LNCaP clone FGC (cell line): ENCODE measurements at regions not wholly inside any gene's neighbourhood (a gene's known extent, or its start where the extent isn't known, plus 50 kb on each side); places are given as distances from the start of the nearest gene placed in this dataset.

ENCODE experiments used
- DNase-seq: peaks from one replicate; pipeline ENCODE4 v3.0.0-alpha.2; 2011; ENCODE audit warnings: low read depth
- H3K4me3 ChIP-seq: 2 replicates; pipeline ENCODE4 v1.5.1; 2011; ENCODE audit warnings: mild to moderate bottlenecking, low read depth, low read length, control low read depth
- CTCF ChIP-seq: IDR thresholded peaks from 2 replicates; pipeline ENCODE4 v1.5.1; 2012; ENCODE audit warnings: mild to moderate bottlenecking; ENCODE audit not compliant: control insufficient read depth, insufficient read depth; ENCODE audit errors: extremely low read depth

GRCh38 chr1:232566093-232566492 is 63.8 kb downstream of the SIPA1L2 start:
- TF ChIP-seq CTCF = no peak
- H3K4me3 ChIP-seq = no peak overlapping the region
- no peak for DNase-seq

DNA sequence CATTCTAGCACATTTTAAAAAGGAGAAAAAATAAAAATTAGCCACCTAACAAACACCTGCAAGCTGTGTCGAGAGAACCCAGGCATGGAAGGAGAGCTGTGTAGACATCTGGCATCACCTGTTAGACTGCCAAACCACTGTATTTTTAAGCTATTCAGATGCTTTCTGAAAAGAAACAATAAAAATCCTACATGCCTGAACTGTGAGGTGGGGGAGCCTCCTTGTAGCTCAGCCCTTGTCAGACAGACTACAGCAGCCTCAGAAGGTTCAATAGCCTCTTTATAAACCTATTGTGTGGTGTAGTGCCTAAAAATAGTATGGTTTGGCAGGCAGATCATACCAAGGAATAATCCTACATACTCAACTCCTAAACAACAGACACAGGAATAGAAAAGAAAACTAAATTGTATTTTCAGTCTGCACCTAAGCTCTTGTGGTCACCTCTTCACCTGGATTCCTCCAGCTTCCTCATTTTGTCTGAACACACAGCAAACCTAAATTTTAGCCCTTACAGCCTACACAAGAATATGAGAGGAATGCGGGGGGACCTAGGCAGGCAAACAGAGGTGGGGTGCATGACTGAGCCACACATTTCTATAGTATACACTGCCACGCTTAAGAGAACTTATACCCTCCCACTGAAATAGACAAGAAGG is 67.0 kb downstream of the SIPA1L2 start:
- DNase-seq = no peak
- TF ChIP-seq CTCF = no peak
- H3K4me3 ChIP-seq = no peak overlapping the region

DNA sequence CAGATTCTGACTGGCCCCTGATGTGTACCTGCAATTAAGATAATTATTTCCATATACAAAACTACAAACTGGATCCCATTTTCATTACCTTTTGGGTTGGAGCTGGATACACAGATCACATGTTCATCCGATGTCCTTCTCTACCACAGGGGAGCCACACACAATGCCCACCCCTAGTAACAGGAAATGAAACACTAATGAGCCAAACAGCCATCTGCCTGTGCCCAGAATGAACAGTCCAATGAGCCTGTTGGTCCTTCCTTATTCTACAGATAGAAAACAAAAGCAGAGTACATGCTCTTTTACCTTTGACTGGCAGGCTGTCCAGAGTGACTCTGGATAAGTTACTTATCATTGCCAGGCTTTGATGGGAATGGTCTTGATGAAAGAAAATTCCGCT is 68.6 kb downstream of the SIPA1L2 start:
- DNase-seq = no peak
- no peak for TF ChIP-seq CTCF
- no peak overlapping the region for H3K4me3 ChIP-seq

DNA sequence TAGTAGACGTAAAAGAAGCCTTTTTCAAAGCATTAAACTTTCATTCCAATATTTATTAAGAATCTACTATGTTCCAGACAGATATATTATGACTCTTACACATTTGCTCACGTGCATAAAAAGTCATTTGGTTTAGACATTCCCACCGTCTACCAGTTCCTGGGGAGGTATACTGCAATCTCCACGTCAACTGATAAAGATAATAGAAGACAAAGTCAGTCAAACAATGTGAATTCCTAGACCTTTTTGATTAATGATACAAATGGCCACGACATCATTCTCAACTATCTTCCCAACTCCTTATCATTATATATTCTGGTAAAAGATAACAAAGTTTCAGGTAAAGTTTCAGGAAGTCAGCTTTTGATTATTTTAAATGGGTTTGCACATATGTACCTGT is 69.0 kb downstream of the SIPA1L2 start:
- no peak for TF ChIP-seq CTCF
- DNase-seq = no peak
- no peak overlapping the region for H3K4me3 ChIP-seq

GRCh38 chr1:232558954-232559353 is 71.0 kb downstream of the SIPA1L2 start:
- TF ChIP-seq CTCF = no peak
- no peak overlapping the region for H3K4me3 ChIP-seq
- DNase-seq = no peak

DNA sequence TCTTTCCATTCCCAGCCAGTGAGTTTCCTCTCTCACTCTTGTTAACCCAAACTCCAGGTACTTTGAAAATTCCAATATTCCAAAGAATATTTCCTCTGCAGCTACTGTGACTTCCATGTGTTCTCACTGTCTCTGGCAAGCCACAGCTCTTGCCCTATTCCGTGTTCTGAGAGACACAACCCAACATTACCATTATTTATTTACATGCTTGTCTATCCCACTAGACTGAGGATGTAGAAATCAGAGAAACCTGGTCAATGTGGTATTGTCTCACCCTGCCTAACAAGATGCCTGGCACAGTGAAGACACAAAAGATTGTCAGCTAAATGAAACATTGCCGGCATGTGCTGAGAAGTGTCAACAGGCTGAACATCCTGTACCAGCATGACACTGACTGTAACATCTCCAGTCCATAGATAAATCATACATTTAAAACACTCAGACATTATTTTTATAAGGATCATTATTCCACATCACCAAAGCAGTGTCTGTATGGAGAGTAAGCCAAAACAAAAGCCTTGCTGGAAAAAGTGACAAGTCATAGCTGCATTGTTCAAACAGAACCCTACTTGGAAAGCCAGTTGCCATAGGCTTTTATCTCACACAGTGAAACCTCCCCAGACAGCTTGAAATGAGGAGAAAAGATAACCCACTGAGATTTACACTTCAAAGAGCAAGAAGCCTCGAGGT is 72.3 kb downstream of the SIPA1L2 start:
- DNase-seq = no peak
- no peak for TF ChIP-seq CTCF
- no peak overlapping the region for H3K4me3 ChIP-seq

DNA sequence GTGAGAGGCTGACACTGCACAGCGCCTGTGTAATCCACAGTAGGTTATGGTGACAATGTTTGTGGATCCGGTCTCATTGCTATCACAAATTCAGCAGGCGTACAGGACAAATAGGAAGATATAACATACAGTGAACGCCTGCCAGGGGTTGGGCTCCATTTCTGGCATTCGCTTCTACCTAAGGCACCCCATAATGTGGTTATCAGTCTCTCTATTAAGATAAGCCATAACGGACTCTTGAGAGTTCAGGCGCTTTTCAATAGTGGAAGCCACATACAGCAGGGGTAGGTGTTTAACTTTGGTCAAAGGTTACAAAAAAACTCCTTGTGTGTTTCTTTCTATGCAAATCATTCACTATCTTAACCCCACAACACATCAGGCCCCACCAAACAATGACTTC is 72.8 kb downstream of the SIPA1L2 start:
- no peak overlapping the region for H3K4me3 ChIP-seq
- TF ChIP-seq CTCF = no peak
- DNase-seq = no peak
